GM12878 (cell line): ENCODE measurements at regions not wholly inside any gene's neighbourhood (a gene's known extent, or its start where the extent isn't known, plus 50 kb on each side); places are given as distances from the start of the nearest gene placed in this dataset.

Experiments used
- ATAC-seq: fragments of 200-7000 bp; cut with Tn5 transposase; 3 replicates; pipeline ENCODE4 v1.9.1; 2020; ENCODE audit warnings: mild to moderate bottlenecking, moderate library complexity
- BruUV-seq: library from RNA; stranded (reverse); fragments of 400-500 nt; replicated peaks from 2 replicates; lab custom pipeline; 2021; lab: Mats Ljungman, UMichigan
- CTCF ChIA-PET: fragments of 300-600 bp; sonication (Branson Sonifier 250); formaldehyde crosslinking; extraction: SDS; loops from one replicate; lab custom pipeline; 2021; ENCODE audit warnings: inconsistent platforms; lab: Yijun Ruan, JAX
- POLR2A ChIA-PET: fragments of 350-600 bp; formaldehyde crosslinking; extraction: SDS; loops from one replicate; lab custom pipeline; 2021; ENCODE audit warnings: inconsistent platforms; lab: Charles Lee
- RAD21 ChIA-PET: fragments of 300-600 bp; sonication (Branson Sonifier 250); formaldehyde crosslinking; loops from one replicate; lab custom pipeline; 2023; ENCODE audit warnings: antibody characterized with exemption; ENCODE audit not compliant: unreplicated experiment; lab: Charles Lee
- SMC1A ChIA-PET: fragments of 300-600 bp; sonication (Branson Sonifier 250); formaldehyde crosslinking; loops from one replicate; lab custom pipeline; 2023; ENCODE audit not compliant: unreplicated experiment, uncharacterized antibody; lab: Charles Lee
- DNase-seq: peaks from one replicate; pipeline ENCODE4 v3.0.0-alpha.2; 2011; ENCODE audit warnings: low read depth, low spot score
- FAIRE-seq: peaks from 3 replicates; lab custom pipeline; 2011; peaks lifted over from hg19 to GRCh38; lab: Jason Lieb, UNC
- H2AFZ ChIP-seq: 2 replicates; pipeline ENCODE4 v1.6.0; 2011; ENCODE audit warnings: low read depth, low read length, control low read depth; ENCODE audit not compliant: control insufficient read depth
- H3K27ac ChIP-seq: 2 replicates; pipeline ENCODE4 v1.5.1; 2011; ENCODE audit warnings: control low read depth; ENCODE audit not compliant: control insufficient read depth, insufficient read depth
- H3K27me3 ChIP-seq, 2 experiments: replicated peaks in 1 of 2; 2 replicates each; pipeline versions ENCODE4 v1.6.0 to v1.6.1; 2011; ENCODE audit warnings: low read length in 1 of 2; ENCODE audit not compliant: control insufficient read depth in 2 of 2, insufficient read depth in 2 of 2
- H3K36me3 ChIP-seq, 2 experiments: 2 replicates each; pipeline ENCODE4 v1.5.1; 2011; ENCODE audit warnings: low read length in 1 of 2; ENCODE audit not compliant: control insufficient read depth in 2 of 2, insufficient read depth in 2 of 2
- H3K4me1 ChIP-seq: 2 replicates; pipeline ENCODE4 v1.6.1; 2011; ENCODE audit warnings: mild to moderate bottlenecking, low read length, moderate library complexity, mixed read lengths; ENCODE audit not compliant: control insufficient read depth, insufficient read depth
- H3K4me2 ChIP-seq: 2 replicates; pipeline ENCODE4 v1.6.0; 2011; ENCODE audit warnings: control low read depth; ENCODE audit not compliant: control insufficient read depth, insufficient read depth
- H3K4me3 ChIP-seq: fragments of 200-600 bp; sonication (generic); 2 replicates; pipeline ENCODE4 v1.5.1; 2016
- H3K79me2 ChIP-seq: 2 replicates; pipeline ENCODE4 v1.6.0; 2011; ENCODE audit warnings: low read length; ENCODE audit not compliant: control insufficient read depth, insufficient read depth
- H3K9ac ChIP-seq: 2 replicates; pipeline ENCODE4 v1.8.0; 2011; ENCODE audit warnings: low read length, control low read depth, mixed read lengths; ENCODE audit not compliant: control insufficient read depth, insufficient read depth
- H3K9me3 ChIP-seq: replicated peaks from 3 replicates; pipeline ENCODE4 v1.5.1; 2011; ENCODE audit warnings: mild to moderate bottlenecking, low read length; ENCODE audit not compliant: control insufficient read depth, insufficient read depth
- H4K20me1 ChIP-seq: 2 replicates; pipeline ENCODE4 v1.6.0; 2011; ENCODE audit not compliant: control insufficient read depth, insufficient read depth
- BHLHE40 ChIP-seq, 2 experiments: fragments of 450-650 bp in 1 of 2; IDR thresholded peaks; 2 replicates each; pipeline ENCODE4 v1.6.1; 2011 to 2017; ENCODE audit warnings: low read depth in 2 of 2, borderline replicate concordance in 1 of 2, improper control_type of control experiment in 1 of 2, low read length in 1 of 2, mild to moderate bottlenecking in 1 of 2
- BMI1 ChIP-seq: fragments of 450-650 bp; IDR thresholded peaks from 2 replicates; pipeline ENCODE4 v1.6.1; 2016; ENCODE audit warnings: mild to moderate bottlenecking, moderate library complexity, borderline replicate concordance
- CHD1 ChIP-seq: IDR thresholded peaks from 2 replicates; pipeline ENCODE4 v1.6.1; 2012; ENCODE audit warnings: low read depth, low read length, improper control_type of control experiment
- CHD2 ChIP-seq: IDR thresholded peaks from 2 replicates; pipeline ENCODE4 v1.6.1; 2011; ENCODE audit warnings: low read depth, low read length, improper control_type of control experiment, borderline replicate concordance
- EZH2 ChIP-seq: IDR thresholded peaks from 2 replicates; pipeline ENCODE4 v1.6.1; 2012; ENCODE audit warnings: low read depth, mild to moderate bottlenecking, control low read depth, inconsistent platforms, low read length, borderline replicate concordance; ENCODE audit not compliant: control insufficient read depth
- HDAC2 ChIP-seq: fragments of 200-600 bp; sonication (generic); IDR thresholded peaks from 2 replicates; pipeline ENCODE4 v1.6.1; 2017
- JUND ChIP-seq: IDR thresholded peaks from 2 replicates; pipeline ENCODE4 v1.6.1; 2012; ENCODE audit warnings: low read depth, mild to moderate bottlenecking, low read length, improper control_type of control experiment, moderate library complexity
- KLF5 ChIP-seq: fragments of 450-650 bp; IDR thresholded peaks from 2 replicates; pipeline ENCODE4 v1.6.1; 2014; ENCODE audit warnings: mild to moderate bottlenecking; ENCODE audit not compliant: partially characterized antibody
- POLR2AphosphoS5 ChIP-seq: IDR thresholded peaks from 2 replicates; pipeline ENCODE4 v1.6.1; 2011; ENCODE audit warnings: mild to moderate bottlenecking, low read length, inconsistent platforms
- POU2F2 ChIP-seq: IDR thresholded peaks from 3 replicates; pipeline ENCODE4 v1.6.1; 2011; ENCODE audit warnings: low read depth, mild to moderate bottlenecking, low read length, borderline replicate concordance
- RCOR1 ChIP-seq: conservative IDR thresholded peaks from 2 replicates; pipeline ENCODE4 v1.6.1; 2012; ENCODE audit warnings: low read depth, low read length, improper control_type of control experiment
- RFX5 ChIP-seq: IDR thresholded peaks from 2 replicates; pipeline ENCODE4 v1.6.1; 2011; ENCODE audit warnings: low read depth, low read length, improper control_type of control experiment
- SUPT20H ChIP-seq: IDR thresholded peaks from 2 replicates; pipeline ENCODE4 v1.6.1; 2011; ENCODE audit warnings: low read depth, mild to moderate bottlenecking, low read length, moderate library complexity, borderline replicate concordance; ENCODE audit not compliant: control insufficient read depth
- TAF1 ChIP-seq: IDR thresholded peaks from 2 replicates; pipeline ENCODE4 v1.6.1; 2011; ENCODE audit warnings: mild to moderate bottlenecking, low read depth, low read length, borderline replicate concordance
- TCF12 ChIP-seq: IDR thresholded peaks from 2 replicates; pipeline ENCODE4 v1.6.1; 2011; ENCODE audit warnings: low read depth, mild to moderate bottlenecking, low read length
- TCF7 ChIP-seq: IDR thresholded peaks from 2 replicates; pipeline ENCODE4 v1.6.1; 2014; ENCODE audit warnings: antibody characterized with exemption, borderline replicate concordance
- WGBS: methylation state at CpG from one replicate; pipeline ENCODE4 v1.1.6; 2016; ENCODE audit warnings: low lambda C conversion rate; ENCODE audit not compliant: insufficient replicate concordance, insufficient coverage; ENCODE audit errors: missing lambda C conversion rate; 5-methylcytosine and 5-hydroxymethylcytosine counted together
- in situ Hi-C: fragments of 300-500 bp; cut with MboI; formaldehyde crosslinking; loops from 9 replicates; pipeline ENCODE4 v1.14.3; 2018; ENCODE audit warnings: mixed read lengths
- intact Hi-C: fragments of 100-400 bp; cut with micrococcal nuclease; formaldehyde crosslinking; loops from one replicate; pipeline ENCODE4 v1.14.2; 2022; ENCODE audit not compliant: unreplicated experiment
- TF ChIP-seq, protein P1 (sequence below): IDR thresholded peaks from 2 replicates; pipeline ENCODE4 v1.6.1; 2011; ENCODE audit warnings: borderline replicate concordance, low read depth, mild to moderate bottlenecking, moderate library complexity, low read length; ENCODE audit not compliant: insufficient read depth, poor library complexity, severe bottlenecking
- TF ChIP-seq, protein P2 (sequence below): fragments of 450-650 bp; formaldehyde crosslinking; IDR thresholded peaks from 2 replicates; pipeline ENCODE4 v1.4.0; 2022; ENCODE audit warnings: mild to moderate bottlenecking, moderate library complexity
- TF ChIP-seq, protein P3 (sequence below): fragments of 450-650 bp; IDR thresholded peaks from 2 replicates; pipeline ENCODE4 v1.6.1; 2016; ENCODE audit warnings: mild to moderate bottlenecking

DNA sequence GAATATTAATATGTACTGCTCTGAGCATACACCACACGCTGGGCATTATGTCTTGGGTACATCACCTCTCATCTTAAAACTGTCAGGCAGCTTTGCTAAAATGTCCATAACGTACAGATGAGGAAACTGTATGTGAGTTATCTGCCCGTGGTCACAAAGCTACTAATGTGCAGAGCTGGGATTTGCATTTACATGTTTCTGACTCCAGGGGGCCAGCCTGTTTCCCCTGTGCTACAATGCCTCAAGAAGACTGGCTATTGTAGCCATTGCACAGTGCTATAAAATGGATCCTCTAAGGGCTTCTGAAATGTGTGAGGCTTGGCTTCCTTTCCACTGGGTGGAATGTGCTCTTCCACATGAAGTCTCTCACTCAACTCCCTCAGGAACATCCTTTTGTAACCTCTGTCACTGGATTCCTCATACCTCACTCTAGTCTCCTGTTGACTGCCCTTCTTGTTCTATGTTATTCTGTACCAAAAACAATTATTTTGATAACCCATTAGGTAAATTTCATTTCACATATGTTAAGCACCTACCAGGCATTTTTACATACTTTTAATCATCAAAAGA lies 95.6 kb upstream of the HTR2A start:
- 30% methylated on average over 3 of the region's 3 CpGs for WGBS
- TF ChIP-seq BMI1 (no peak), RCOR1 (no peak), KLF5 (no peak), BHLHE40 (IDR thresholded peaks at IDR 0.05; ENCODE audit: borderline replicate concordance in 1 of 2, low read depth in 2 of 2, low read length in 1 of 2) (no peak), RFX5 (no peak), POLR2AphosphoS5 (no peak), POU2F2 (peak; percentile 53; the same call in 1 of the 3 replicates), TCF12 (no peak), JUND (no peak), SUPT20H (no peak), CHD1 (no peak), EZH2 (no peak), TAF1 (no peak), TCF7 (no peak), HDAC2 (no peak), CHD2 (no peak)
- TF ChIP-seq, protein P1, sequence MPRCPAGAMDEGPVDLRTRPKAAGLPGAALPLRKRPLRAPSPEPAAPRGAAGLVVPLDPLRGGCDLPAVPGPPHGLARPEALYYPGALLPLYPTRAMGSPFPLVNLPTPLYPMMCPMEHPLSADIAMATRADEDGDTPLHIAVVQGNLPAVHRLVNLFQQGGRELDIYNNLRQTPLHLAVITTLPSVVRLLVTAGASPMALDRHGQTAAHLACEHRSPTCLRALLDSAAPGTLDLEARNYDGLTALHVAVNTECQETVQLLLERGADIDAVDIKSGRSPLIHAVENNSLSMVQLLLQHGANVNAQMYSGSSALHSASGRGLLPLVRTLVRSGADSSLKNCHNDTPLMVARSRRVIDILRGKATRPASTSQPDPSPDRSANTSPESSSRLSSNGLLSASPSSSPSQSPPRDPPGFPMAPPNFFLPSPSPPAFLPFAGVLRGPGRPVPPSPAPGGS: no peak
- TF ChIP-seq, protein P2, sequence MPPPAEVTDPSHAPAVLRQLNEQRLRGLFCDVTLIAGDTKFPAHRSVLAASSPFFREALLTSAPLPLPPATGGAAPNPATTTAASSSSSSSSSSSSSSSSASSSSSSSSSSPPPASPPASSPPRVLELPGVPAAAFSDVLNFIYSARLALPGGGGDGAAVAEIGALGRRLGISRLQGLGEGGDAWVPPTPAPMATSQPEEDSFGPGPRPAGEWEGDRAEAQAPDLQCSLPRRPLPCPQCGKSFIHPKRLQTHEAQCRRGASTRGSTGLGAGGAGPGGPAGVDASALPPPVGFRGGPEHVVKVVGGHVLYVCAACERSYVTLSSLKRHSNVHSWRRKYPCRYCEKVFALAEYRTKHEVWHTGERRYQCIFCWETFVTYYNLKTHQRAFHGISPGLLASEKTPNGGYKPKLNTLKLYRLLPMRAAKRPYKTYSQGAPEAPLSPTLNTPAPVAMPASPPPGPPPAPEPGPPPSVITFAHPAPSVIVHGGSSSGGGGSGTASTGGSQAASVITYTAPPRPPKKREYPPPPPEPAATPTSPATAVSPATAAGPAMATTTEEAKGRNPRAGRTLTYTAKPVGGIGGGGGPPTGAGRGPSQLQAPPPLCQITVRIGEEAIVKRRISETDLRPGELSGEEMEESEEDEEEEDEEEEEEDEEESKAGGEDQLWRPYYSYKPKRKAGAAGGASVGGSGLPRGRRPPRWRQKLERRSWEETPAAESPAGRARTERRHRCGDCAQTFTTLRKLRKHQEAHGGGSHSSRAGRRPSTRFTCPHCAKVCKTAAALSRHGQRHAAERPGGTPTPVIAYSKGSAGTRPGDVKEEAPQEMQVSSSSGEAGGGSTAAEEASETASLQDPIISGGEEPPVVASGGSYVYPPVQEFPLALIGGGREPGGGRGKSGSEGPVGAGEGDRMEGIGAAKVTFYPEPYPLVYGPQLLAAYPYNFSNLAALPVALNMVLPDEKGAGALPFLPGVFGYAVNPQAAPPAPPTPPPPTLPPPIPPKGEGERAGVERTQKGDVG (CRISPR knock-in tag): no peak
- TF ChIP-seq, protein P3, sequence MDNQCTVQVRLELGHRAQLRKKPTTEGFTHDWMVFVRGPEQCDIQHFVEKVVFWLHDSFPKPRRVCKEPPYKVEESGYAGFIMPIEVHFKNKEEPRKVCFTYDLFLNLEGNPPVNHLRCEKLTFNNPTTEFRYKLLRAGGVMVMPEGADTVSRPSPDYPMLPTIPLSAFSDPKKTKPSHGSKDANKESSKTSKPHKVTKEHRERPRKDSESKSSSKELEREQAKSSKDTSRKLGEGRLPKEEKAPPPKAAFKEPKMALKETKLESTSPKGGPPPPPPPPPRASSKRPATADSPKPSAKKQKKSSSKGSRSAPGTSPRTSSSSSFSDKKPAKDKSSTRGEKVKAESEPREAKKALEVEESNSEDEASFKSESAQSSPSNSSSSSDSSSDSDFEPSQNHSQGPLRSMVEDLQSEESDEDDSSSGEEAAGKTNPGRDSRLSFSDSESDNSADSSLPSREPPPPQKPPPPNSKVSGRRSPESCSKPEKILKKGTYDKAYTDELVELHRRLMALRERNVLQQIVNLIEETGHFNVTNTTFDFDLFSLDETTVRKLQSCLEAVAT: no peak

More for the DNA sequence above, 95.6 kb upstream of the HTR2A start:
- Histone ChIP-seq H3K4me2 (no peak overlapping the region), H2AFZ (no peak overlapping the region), H3K4me1 (peaks cover 17% of the 10 kb centered on the region), H4K20me1 (no peaks in the 10 kb centered on the region), H3K27me3 (no peaks in the 10 kb centered on the region), H3K79me2 (no peaks in the 10 kb centered on the region), H3K27ac (no peak overlapping the region), H3K36me3 (no peaks in the 10 kb centered on the region), H3K9me3 (no peaks in the 10 kb centered on the region; the same call in 1 of the 3 replicates), H3K4me3 (no peak overlapping the region), H3K9ac (no peak overlapping the region)
- DNase-seq (no peak), ATAC-seq (peak; percentile 88), FAIRE-seq (no peak)
- no TSS peak for BruUV-seq
- ChIA-PET SMC1A (interaction anchor here (1.0 kb wide), 2 partner anchors 30 to 141 kb away, joined by 3 to 4 read pairs; no protein-coding TSS in a partner anchor), POLR2A (no interaction called here), RAD21 (interaction anchor here (0.8 to 2.0 kb wide), 2 partner anchors 9 to 30 kb away, joined by 3 to 5 read pairs; no protein-coding TSS in a partner anchor), CTCF (interaction anchor here (0.8 to 1.9 kb wide), 7 partner anchors 9 to 272 kb away, joined by 3 to 4 read pairs (median 3); no protein-coding TSS in a partner anchor)
- in situ Hi-C loops (no loop called here), intact Hi-C loops (no loop called here)
